GM18873 (cell line): ENCODE measurements at regions not wholly inside any gene's neighbourhood (a gene's known extent, or its start where the extent isn't known, plus 50 kb on each side); places are given as distances from the start of the nearest gene placed in this dataset.
A peak's percentile ranks its signal among the peaks of the same experiment; 100 is the strongest.

ENCODE experiments used
- ATAC-seq: cut with Tn5 transposase; IDR thresholded peaks from one replicate; pipeline ENCODE4 v1.9.1; 2021; ENCODE audit warnings: mild to moderate bottlenecking, moderate library complexity, moderate number of reproducible peaks; ENCODE audit not compliant: unreplicated experiment, low FRiP score

GRCh38 chr2:23149777-23150176 is 235.2 kb upstream of the KLHL29 start:
- no peak for ATAC-seq

GRCh38 chr2:23153484-23153883 is 231.5 kb upstream of the KLHL29 start:
- no peak for ATAC-seq

GRCh38 chr2:23155022-23155421 is 230.0 kb upstream of the KLHL29 start:
- no peak for ATAC-seq

GRCh38 chr2:23157812-23158211 is 227.2 kb upstream of the KLHL29 start:
- no peak for ATAC-seq

- no peak for ATAC-seq
These were observed 226.7 kb upstream of the KLHL29 start for GRCh38 chr2:23158306-23158705.

GRCh38 chr2:23159746-23160405 is 225.1 kb upstream of the KLHL29 start:
- no peak for ATAC-seq

GRCh38 chr2:23164173-23164572 is 220.8 kb upstream of the KLHL29 start:
- no peak for ATAC-seq

- no peak for ATAC-seq
These were observed 215.1 kb upstream of the KLHL29 start for GRCh38 chr2:23169896-23170295.

- no peak for ATAC-seq
These were observed 213.9 kb upstream of the KLHL29 start for GRCh38 chr2:23171108-23171507.

GRCh38 chr2:23178396-23178795 is 206.6 kb upstream of the KLHL29 start:
- ATAC-seq: no peak

GRCh38 chr2:23183733-23184132 is 201.2 kb upstream of the KLHL29 start:
- ATAC-seq: no peak

- no peak for ATAC-seq
These were observed 186.5 kb upstream of the KLHL29 start for GRCh38 chr2:23198316-23199114.

- ATAC-seq: peak; percentile 46
These were observed 185.7 kb upstream of the KLHL29 start for GRCh38 chr2:23199115-23199918.

GRCh38 chr2:23200068-23200786 is 184.8 kb upstream of the KLHL29 start:
- no peak for ATAC-seq

GRCh38 chr2:23200787-23201114 is 184.2 kb upstream of the KLHL29 start:
- no peak for ATAC-seq

GRCh38 chr2:23203383-23203782 is 181.6 kb upstream of the KLHL29 start:
- ATAC-seq: no peak

- ATAC-seq: no peak
These were observed 180.2 kb upstream of the KLHL29 start for GRCh38 chr2:23204685-23205242.

GRCh38 chr2:23206650-23207049 is 178.3 kb upstream of the KLHL29 start:
- ATAC-seq: no peak

GRCh38 chr2:23207871-23208270 is 177.1 kb upstream of the KLHL29 start:
- no peak for ATAC-seq

- ATAC-seq: no peak
These were observed 176.6 kb upstream of the KLHL29 start for GRCh38 chr2:23208339-23208738.
